ENCODE measurements at regions not wholly inside any gene's neighbourhood (a gene's known extent, or its start where the extent isn't known, plus 50 kb on each side); places are given as distances from the start of the nearest gene placed in this dataset.

DNA sequence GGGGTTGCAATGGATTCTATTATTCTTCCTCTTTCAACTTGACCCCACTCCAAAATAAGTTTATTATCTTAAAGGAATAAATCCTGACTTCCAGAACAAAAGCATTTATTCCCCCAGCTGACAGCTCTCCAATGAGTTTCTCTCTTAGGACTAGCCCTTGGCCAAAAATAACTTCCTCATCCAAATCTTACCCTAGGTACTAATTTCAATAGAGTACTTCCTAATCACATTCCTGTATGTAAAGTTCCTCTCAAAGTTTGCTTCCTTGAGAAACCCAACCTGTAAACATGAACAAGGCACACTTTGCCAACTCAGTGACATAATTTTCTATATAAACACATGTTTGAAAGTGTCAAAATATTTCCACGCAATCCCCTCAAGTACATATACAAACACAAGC is 671.2 kb upstream of the GALNTL6 start:
- ATAC-seq = no peak
- Histone ChIP-seq H3K27ac (no peak overlapping the region), H3K27me3 (no peaks in the 10 kb centered on the region), H3K9me3 (no peaks in the 10 kb centered on the region), H3K36me3 (no peaks in the 10 kb centered on the region), H3K4me3 (no peak overlapping the region), H3K4me1 (no peaks in the 10 kb centered on the region)
- intact Hi-C loops (cut with DNase I; ENCODE audit: low total_unique reads) (no loop called here), in situ Hi-C loops (cut with MboI; ENCODE audit: low sequenced_read_pairs in 4 of 4) (no loop called here)
- TF ChIP-seq POLR2A (IDR thresholded peaks at IDR 0.05) = no peak
- TF ChIP-seq, protein P1, sequence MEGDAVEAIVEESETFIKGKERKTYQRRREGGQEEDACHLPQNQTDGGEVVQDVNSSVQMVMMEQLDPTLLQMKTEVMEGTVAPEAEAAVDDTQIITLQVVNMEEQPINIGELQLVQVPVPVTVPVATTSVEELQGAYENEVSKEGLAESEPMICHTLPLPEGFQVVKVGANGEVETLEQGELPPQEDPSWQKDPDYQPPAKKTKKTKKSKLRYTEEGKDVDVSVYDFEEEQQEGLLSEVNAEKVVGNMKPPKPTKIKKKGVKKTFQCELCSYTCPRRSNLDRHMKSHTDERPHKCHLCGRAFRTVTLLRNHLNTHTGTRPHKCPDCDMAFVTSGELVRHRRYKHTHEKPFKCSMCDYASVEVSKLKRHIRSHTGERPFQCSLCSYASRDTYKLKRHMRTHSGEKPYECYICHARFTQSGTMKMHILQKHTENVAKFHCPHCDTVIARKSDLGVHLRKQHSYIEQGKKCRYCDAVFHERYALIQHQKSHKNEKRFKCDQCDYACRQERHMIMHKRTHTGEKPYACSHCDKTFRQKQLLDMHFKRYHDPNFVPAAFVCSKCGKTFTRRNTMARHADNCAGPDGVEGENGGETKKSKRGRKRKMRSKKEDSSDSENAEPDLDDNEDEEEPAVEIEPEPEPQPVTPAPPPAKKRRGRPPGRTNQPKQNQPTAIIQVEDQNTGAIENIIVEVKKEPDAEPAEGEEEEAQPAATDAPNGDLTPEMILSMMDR (IDR thresholded peaks at IDR 0.05 in 4 of 5, conservative IDR thresholded peaks at IDR 0.05 in 1 of 5) = no peak
- no peak for DNase-seq

DNA sequence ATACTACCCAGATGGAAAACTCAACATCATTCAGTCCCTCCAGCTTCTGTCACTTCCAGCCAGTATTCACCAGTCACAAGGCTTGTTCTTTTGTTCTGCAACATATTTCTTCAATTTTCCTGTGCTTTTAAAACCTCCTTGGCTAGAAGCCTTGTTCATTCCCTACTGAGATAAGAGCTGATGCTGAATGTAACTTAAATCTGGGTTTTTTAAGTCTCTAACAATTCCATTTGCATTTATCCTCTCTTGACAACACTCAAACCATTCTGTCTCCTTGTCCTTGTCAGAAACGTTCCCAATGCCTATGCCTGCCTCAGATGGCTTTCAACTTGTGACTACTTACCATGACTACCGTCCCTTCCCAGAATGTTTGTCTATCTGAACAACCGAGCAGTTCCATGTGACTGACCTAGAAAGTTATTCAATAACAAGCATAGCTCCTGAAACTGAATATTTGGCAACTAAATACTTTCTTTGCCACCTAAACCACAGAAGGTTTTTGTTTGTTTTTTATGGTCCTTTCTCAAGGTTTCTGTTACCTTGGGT is 682.9 kb upstream of the GALNTL6 start:
- no peak for DNase-seq
- Histone ChIP-seq H3K4me1 (no peaks in the 10 kb centered on the region), H3K36me3 (no peaks in the 10 kb centered on the region), H3K4me3 (no peak overlapping the region), H3K27ac (no peak overlapping the region), H3K27me3 (no peaks in the 10 kb centered on the region), H3K9me3 (no peaks in the 10 kb centered on the region)
- TF ChIP-seq POLR2A (IDR thresholded peaks at IDR 0.05) = no peak
- TF ChIP-seq, protein P1 (IDR thresholded peaks at IDR 0.05 in 4 of 5, conservative IDR thresholded peaks at IDR 0.05 in 1 of 5) = no peak
- intact Hi-C loops (cut with DNase I; ENCODE audit: low total_unique reads) = no loop called here
- ATAC-seq = no peak
- in situ Hi-C loops (cut with MboI; ENCODE audit: low sequenced_read_pairs in 4 of 4) = no loop called here

DNA sequence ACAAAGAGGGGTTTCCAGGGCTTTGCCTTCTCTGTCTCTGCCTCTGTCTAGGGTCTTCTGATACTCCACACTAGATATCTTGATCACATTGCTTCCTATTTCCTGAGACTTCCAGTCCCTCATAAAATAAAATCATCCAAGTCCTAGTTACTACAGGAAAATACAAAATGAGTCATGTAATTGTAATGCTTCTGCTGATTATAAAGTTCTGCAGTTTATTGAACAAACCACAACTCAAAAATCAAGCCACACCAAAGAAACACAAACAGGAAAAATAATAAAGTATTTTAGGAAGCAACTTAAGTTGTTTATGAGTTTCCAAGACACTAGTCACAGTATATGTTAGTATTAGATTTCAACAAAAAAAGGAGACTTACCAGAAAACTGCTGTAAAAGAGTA is 695.1 kb upstream of the GALNTL6 start:
- DNase-seq = no peak
- Histone ChIP-seq H3K27me3 (no peaks in the 10 kb centered on the region), H3K9me3 (no peaks in the 10 kb centered on the region), H3K27ac (no peak overlapping the region), H3K4me3 (no peak overlapping the region), H3K4me1 (no peaks in the 10 kb centered on the region), H3K36me3 (no peaks in the 10 kb centered on the region)
- TF ChIP-seq, protein P1 (IDR thresholded peaks at IDR 0.05 in 4 of 5, conservative IDR thresholded peaks at IDR 0.05 in 1 of 5) = no peak
- no peak for TF ChIP-seq POLR2A (IDR thresholded peaks at IDR 0.05)
- in situ Hi-C loops (cut with MboI; ENCODE audit: low sequenced_read_pairs in 4 of 4) = no loop called here
- intact Hi-C loops (cut with DNase I; ENCODE audit: low total_unique reads) = no loop called here
- ATAC-seq = no peak

DNA sequence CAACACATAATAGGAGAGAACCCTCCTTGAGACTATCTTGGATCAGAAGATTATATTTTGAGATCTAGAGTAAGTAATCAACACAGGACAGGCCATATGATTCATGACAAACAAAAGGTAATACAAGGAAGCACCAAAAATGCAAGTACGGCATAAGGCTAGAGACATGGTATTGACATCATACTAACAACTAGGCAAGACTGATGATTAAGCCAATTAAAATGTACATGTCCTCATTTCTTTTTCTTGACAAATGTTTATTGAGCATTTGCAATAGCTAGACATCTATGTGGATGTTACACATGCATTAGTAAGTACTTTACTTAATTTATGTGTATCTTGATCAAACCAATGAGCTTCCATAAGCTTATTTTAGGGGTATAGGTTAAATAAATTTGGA is 695.7 kb upstream of the GALNTL6 start:
- no peak for DNase-seq
- in situ Hi-C loops (cut with MboI; ENCODE audit: low sequenced_read_pairs in 4 of 4) (no loop called here), intact Hi-C loops (cut with DNase I; ENCODE audit: low total_unique reads) (no loop called here)
- no peak for ATAC-seq
- Histone ChIP-seq H3K9me3 (no peaks in the 10 kb centered on the region), H3K27ac (no peak overlapping the region), H3K36me3 (no peaks in the 10 kb centered on the region), H3K4me3 (no peak overlapping the region), H3K27me3 (no peaks in the 10 kb centered on the region), H3K4me1 (no peaks in the 10 kb centered on the region)
- TF ChIP-seq, protein P1 (IDR thresholded peaks at IDR 0.05 in 4 of 5, conservative IDR thresholded peaks at IDR 0.05 in 1 of 5) = no peak
- no peak for TF ChIP-seq POLR2A (IDR thresholded peaks at IDR 0.05)

DNA sequence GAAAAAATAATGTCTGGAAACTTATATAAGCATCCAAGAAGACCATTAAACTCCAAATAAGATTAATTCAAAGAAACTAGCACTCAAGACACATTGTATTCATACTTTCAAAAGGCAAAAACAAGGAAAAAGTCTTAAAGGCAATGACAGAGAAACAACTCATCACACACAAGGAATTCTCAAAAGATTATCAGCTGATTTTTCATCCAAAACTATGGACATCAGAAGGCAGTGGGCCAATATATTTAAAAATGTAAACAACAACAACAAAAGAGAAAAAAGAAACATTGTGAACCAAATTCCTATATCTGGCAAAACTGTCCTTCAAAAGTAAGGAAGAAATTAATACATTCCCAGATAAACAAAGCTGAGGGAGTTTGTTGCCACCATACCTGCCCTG is 711.4 kb upstream of the GALNTL6 start:
- ATAC-seq (no peak), DNase-seq (no peak)
- Histone ChIP-seq H3K4me3 (no peak overlapping the region), H3K27me3 (no peaks in the 10 kb centered on the region), H3K9me3 (peaks cover 0 to 3% (median 0%) of the 10 kb centered on the region in 3 donors), H3K4me1 (no peaks in the 10 kb centered on the region), H3K36me3 (no peaks in the 10 kb centered on the region), H3K27ac (no peak overlapping the region)
- in situ Hi-C loops (cut with MboI; ENCODE audit: low sequenced_read_pairs in 4 of 4) = no loop called here
- TF ChIP-seq, protein P1 (IDR thresholded peaks at IDR 0.05 in 4 of 5, conservative IDR thresholded peaks at IDR 0.05 in 1 of 5) = no peak
- TF ChIP-seq POLR2A (IDR thresholded peaks at IDR 0.05) = no peak
- intact Hi-C loops (cut with DNase I; ENCODE audit: low total_unique reads) = no loop called here

Data from gastrocnemius medialis (tissue), 4 donors.